Natural killer cell (primary cell): ENCODE measurements at regions not wholly inside any gene's neighbourhood (a gene's known extent, or its start where the extent isn't known, plus 50 kb on each side); places are given as distances from the start of the nearest gene placed in this dataset.

Experiments
- ATAC-seq, 3 donors: fragments of 150-1000 bp in 2 of 3; fragments of 200-7000 bp in 1 of 3; cut with Tn5 transposase; 1 replicate in 1 of 3; 2 replicates in 2 of 3; pipeline ENCODE4 v1.10.0; 2021; ENCODE audit warnings: mild to moderate bottlenecking in 2 of 3, moderate library complexity in 2 of 3
- DNase-seq, 2 donors: peaks; one replicate each; pipeline versions ENCODE4 v3.0.0 to v3.0.0-alpha.2; 2013 to 2021; ENCODE audit warnings: mixed read lengths in 1 of 2
- H3K27ac ChIP-seq: one replicate; pipeline ENCODE4 v1.5.1; 2013; ENCODE audit warnings: mild to moderate bottlenecking, low read length
- H3K27me3 ChIP-seq: one replicate; pipeline ENCODE4 v1.6.1; 2013; ENCODE audit warnings: low read length; ENCODE audit not compliant: control insufficient read depth, insufficient read depth
- H3K36me3 ChIP-seq: one replicate; pipeline ENCODE4 v1.6.1; 2013; ENCODE audit warnings: low read length; ENCODE audit not compliant: control insufficient read depth, insufficient read depth
- H3K4me1 ChIP-seq: one replicate; pipeline ENCODE4 v1.6.1; 2013; ENCODE audit warnings: low read length; ENCODE audit not compliant: control insufficient read depth, insufficient read depth
- H3K4me3 ChIP-seq: one replicate; pipeline ENCODE4 v1.5.1; 2013; ENCODE audit warnings: low read length
- H3K9me3 ChIP-seq: one replicate; pipeline ENCODE4 v1.6.1; 2013; ENCODE audit warnings: low read length; ENCODE audit not compliant: control insufficient read depth, insufficient read depth
- H3K27ac Mint-ChIP-seq, 2 donors: one replicate each; pipeline ENCODE4 v1.8.0; 2022; ENCODE audit warnings: mild to moderate bottlenecking in 2 of 2, mixed read lengths in 2 of 2, moderate library complexity in 1 of 2
- H3K27me3 Mint-ChIP-seq, 2 donors: one replicate each; pipeline ENCODE4 v1.8.0; 2022; ENCODE audit warnings: low read depth in 2 of 2, mixed read lengths in 2 of 2
- H3K36me3 Mint-ChIP-seq: one replicate; pipeline ENCODE4 v1.8.0; 2022; ENCODE audit warnings: mixed read lengths
- H3K4me1 Mint-ChIP-seq, 2 donors: one replicate each; pipeline ENCODE4 v1.8.0; 2022; ENCODE audit warnings: mixed read lengths in 2 of 2
- H3K4me3 Mint-ChIP-seq: one replicate; pipeline ENCODE4 v1.8.0; 2022; ENCODE audit warnings: mild to moderate bottlenecking, moderate library complexity, mixed read lengths
- H3K9me3 Mint-ChIP-seq, 2 donors: one replicate each; pipeline ENCODE4 v1.8.0; 2022; ENCODE audit warnings: mixed read lengths in 2 of 2
- CTCF ChIP-seq: fragments of 200-600 bp; IDR thresholded peaks from one replicate; pipeline ENCODE4 v1.8.0; 2022; ENCODE audit warnings: antibody characterized with exemption
- WGBS: methylation state at CpG from one replicate; pipeline ENCODE4 v1.1.7; 2013; ENCODE audit warnings: missing lambda C conversion rate; ENCODE audit not compliant: insufficient coverage; 5-methylcytosine and 5-hydroxymethylcytosine counted together
- intact Hi-C: fragments of 100-400 bp; cut with micrococcal nuclease; formaldehyde crosslinking; loops from one replicate; pipeline ENCODE4 v1.14.2; 2022

GRCh38 chr2:34012715-34013302 is 413.7 kb upstream of the FAM98A start:
- intact Hi-C loops, result no loop called here
- Histone ChIP-seq H3K4me3 (no peak overlapping the region), H3K36me3 (no peaks in the 10 kb centered on the region), H3K4me1 (no peaks in the 10 kb centered on the region), H3K27ac (no peak overlapping the region), H3K27me3 (no peaks in the 10 kb centered on the region), H3K9me3 (no peaks in the 10 kb centered on the region)
- Mint-ChIP-seq H3K4me1 (no peaks in the 10 kb centered on the region), H3K36me3 (no peaks in the 10 kb centered on the region), H3K27ac (no peak overlapping the region), H3K27me3 (no peaks in the 10 kb centered on the region), H3K4me3 (no peak overlapping the region), H3K9me3 (peaks cover 0 to 7% of the 10 kb centered on the region in 2 donors)
- ATAC-seq (no peak), DNase-seq (peak in 1 of 2 donors; percentile 4)
- WGBS, result 22% methylated on average over 6 of the region's 6 CpGs
- no peak for TF ChIP-seq CTCF

GRCh38 chr2:34011684-34012083 is 412.6 kb upstream of the FAM98A start:
- intact Hi-C loops, result no loop called here
- Mint-ChIP-seq H3K9me3 (peaks cover 0 to 7% of the 10 kb centered on the region in 2 donors), H3K27me3 (no peaks in the 10 kb centered on the region), H3K4me3 (no peak overlapping the region), H3K4me1 (no peaks in the 10 kb centered on the region), H3K27ac (no peak overlapping the region), H3K36me3 (no peaks in the 10 kb centered on the region)
- TF ChIP-seq CTCF, result no peak
- no peak overlapping the region for H3K27ac ChIP-seq
- no peaks in the 10 kb centered on the region for H3K9me3 ChIP-seq
- no CpG with 5 or more reads among the region's 2 CpGs for WGBS
- DNase-seq (no peak), ATAC-seq (no peak)
- no peaks in the 10 kb centered on the region for H3K4me1 ChIP-seq
- H3K36me3 ChIP-seq, result no peaks in the 10 kb centered on the region
- H3K27me3 ChIP-seq, result no peaks in the 10 kb centered on the region
- H3K4me3 ChIP-seq, result no peak overlapping the region

GRCh38 chr2:34005901-34006300 is 406.8 kb upstream of the FAM98A start:
- H3K36me3 Mint-ChIP-seq, result no peaks in the 10 kb centered on the region
- Histone ChIP-seq H3K36me3 (no peaks in the 10 kb centered on the region), H3K27me3 (no peaks in the 10 kb centered on the region), H3K27ac (no peak overlapping the region), H3K4me1 (no peaks in the 10 kb centered on the region), H3K4me3 (no peak overlapping the region), H3K9me3 (no peaks in the 10 kb centered on the region)
- intact Hi-C loops, result no loop called here
- no peak overlapping the region for H3K4me3 Mint-ChIP-seq
- TF ChIP-seq CTCF, result no peak
- no peaks in the 10 kb centered on the region for H3K27me3 Mint-ChIP-seq
- DNase-seq, result no peak
- no peak for ATAC-seq
- no peaks in the 10 kb centered on the region for H3K4me1 Mint-ChIP-seq
- H3K9me3 Mint-ChIP-seq, result peaks cover 8% of the 10 kb centered on the region in 2 donors
- 91% methylated on average over 2 of the region's 3 CpGs for WGBS
- no peak overlapping the region for H3K27ac Mint-ChIP-seq

- Mint-ChIP-seq H3K27me3 (no peaks in the 10 kb centered on the region), H3K4me3 (no peak overlapping the region), H3K36me3 (no peaks in the 10 kb centered on the region), H3K4me1 (no peaks in the 10 kb centered on the region), H3K27ac (no peak overlapping the region), H3K9me3 (peaks cover 11 to 13% of the 10 kb centered on the region in 2 donors)
- ATAC-seq, result no peak
- WGBS, result 83% methylated on average over 6 of the region's 6 CpGs
- Histone ChIP-seq H3K4me1 (no peaks in the 10 kb centered on the region), H3K27ac (no peak overlapping the region), H3K9me3 (no peaks in the 10 kb centered on the region), H3K27me3 (no peaks in the 10 kb centered on the region), H3K4me3 (no peak overlapping the region), H3K36me3 (no peaks in the 10 kb centered on the region)
- no peak for TF ChIP-seq CTCF
- intact Hi-C loops, result no loop called here
- DNase-seq, result no peak
Observed at GRCh38 chr2:34004936-34005335, 405.8 kb upstream of the FAM98A start.
